ENCODE measurements at regions not wholly inside any gene's neighbourhood (a gene's known extent, or its start where the extent isn't known, plus 50 kb on each side); places are given as distances from the start of the nearest gene placed in this dataset.

GRCh38 chr11:45402049-45402630, 116.0 kb upstream of the SYT13 start:
- ChIA-PET CTCF (interaction anchor here (0.8 kb wide), 1 partner anchor 369 kb away, joined by 3 read pairs; no protein-coding TSS in a partner anchor), POLR2A (no interaction called here)
- TF ChIP-seq, protein P1, sequence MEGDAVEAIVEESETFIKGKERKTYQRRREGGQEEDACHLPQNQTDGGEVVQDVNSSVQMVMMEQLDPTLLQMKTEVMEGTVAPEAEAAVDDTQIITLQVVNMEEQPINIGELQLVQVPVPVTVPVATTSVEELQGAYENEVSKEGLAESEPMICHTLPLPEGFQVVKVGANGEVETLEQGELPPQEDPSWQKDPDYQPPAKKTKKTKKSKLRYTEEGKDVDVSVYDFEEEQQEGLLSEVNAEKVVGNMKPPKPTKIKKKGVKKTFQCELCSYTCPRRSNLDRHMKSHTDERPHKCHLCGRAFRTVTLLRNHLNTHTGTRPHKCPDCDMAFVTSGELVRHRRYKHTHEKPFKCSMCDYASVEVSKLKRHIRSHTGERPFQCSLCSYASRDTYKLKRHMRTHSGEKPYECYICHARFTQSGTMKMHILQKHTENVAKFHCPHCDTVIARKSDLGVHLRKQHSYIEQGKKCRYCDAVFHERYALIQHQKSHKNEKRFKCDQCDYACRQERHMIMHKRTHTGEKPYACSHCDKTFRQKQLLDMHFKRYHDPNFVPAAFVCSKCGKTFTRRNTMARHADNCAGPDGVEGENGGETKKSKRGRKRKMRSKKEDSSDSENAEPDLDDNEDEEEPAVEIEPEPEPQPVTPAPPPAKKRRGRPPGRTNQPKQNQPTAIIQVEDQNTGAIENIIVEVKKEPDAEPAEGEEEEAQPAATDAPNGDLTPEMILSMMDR (IDR thresholded peaks at IDR 0.05), result no peak
- TF ChIP-seq REST (IDR thresholded peaks at IDR 0.05; ENCODE audit: insufficient read depth in 1 of 2, low read depth in 2 of 2, low read length in 1 of 2), result no peak
- TF ChIP-seq SIN3A (IDR thresholded peaks at IDR 0.05; ENCODE audit: borderline replicate concordance, insufficient read depth, low read depth, low read length), result no peak
- no peak for TF ChIP-seq TCF7L2 (IDR thresholded peaks at IDR 0.05; ENCODE audit: low read depth, low read length)
- TF ChIP-seq POLR2AphosphoS5 (IDR thresholded peaks at IDR 0.05; ENCODE audit: low read depth, low read length), result no peak
- H3K4me1 ChIP-seq (ENCODE audit: control insufficient read depth, insufficient read depth, low read length), result no peaks in the 10 kb centered on the region
- intact Hi-C loops (cut with micrococcal nuclease; ENCODE audit: unreplicated experiment), result no loop called here
- no peaks in the 10 kb centered on the region for H3K9me3 ChIP-seq (ENCODE audit: control insufficient read depth, insufficient read depth, low read depth, low read length)
- no TSS peak for BruUV-seq (replicated peaks)
- ATAC-seq (no peak), DNase-seq (ENCODE audit: low read depth, low spot score) (no peak)
- peaks cover 15% of the 10 kb centered on the region for H3K27me3 ChIP-seq (ENCODE audit: control insufficient read depth, insufficient read depth, low read length)
- H3K36me3 ChIP-seq (ENCODE audit: control insufficient read depth, insufficient read depth, low read length), result no peaks in the 10 kb centered on the region
- no peak overlapping the region for H3K4me3 ChIP-seq (ENCODE audit: low read depth in 2 of 2, low read length in 2 of 2)
- in situ Hi-C loops (cut with HindIII; ENCODE audit: low pct_unique_long_range_greater_than_20kb, low sequenced_read_pairs), result no loop called here
- H3K27ac ChIP-seq (ENCODE audit: low read length), result no peak overlapping the region

DNA sequence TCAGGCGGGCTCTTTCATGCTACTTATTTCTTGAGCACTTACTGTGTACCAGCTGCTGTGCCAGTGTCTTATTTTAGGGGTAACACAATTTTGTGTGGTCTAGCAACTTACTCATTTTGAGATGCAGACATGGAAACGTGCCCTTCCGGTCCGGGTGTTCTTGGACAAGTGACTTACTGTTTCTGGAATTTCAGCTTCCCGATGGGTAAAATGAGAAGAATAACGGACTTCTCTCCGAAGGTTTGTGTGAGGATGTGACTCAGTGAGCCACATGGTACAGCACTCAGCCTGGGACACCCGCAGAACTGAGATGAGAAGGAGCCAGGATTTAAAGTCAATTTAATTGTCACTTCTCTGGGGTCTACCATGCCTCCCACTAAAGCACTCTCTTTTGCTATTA, 114.5 kb upstream of the SYT13 start:
- POLR2A ChIA-PET, result no interaction called here
- TF ChIP-seq REST (IDR thresholded peaks at IDR 0.05; ENCODE audit: insufficient read depth in 1 of 2, low read depth in 2 of 2, low read length in 1 of 2) (no peak), POLR2AphosphoS5 (IDR thresholded peaks at IDR 0.05; ENCODE audit: low read depth, low read length) (no peak), SIN3A (IDR thresholded peaks at IDR 0.05; ENCODE audit: borderline replicate concordance, insufficient read depth, low read depth, low read length) (no peak), TCF7L2 (IDR thresholded peaks at IDR 0.05; ENCODE audit: low read depth, low read length) (no peak)
- TF ChIP-seq, protein P1 (IDR thresholded peaks at IDR 0.05), result no peak
- no peak for ATAC-seq
- H3K36me3 ChIP-seq (ENCODE audit: control insufficient read depth, insufficient read depth, low read length), result no peaks in the 10 kb centered on the region
- no peak overlapping the region for H3K4me3 ChIP-seq (ENCODE audit: low read depth in 2 of 2, low read length in 2 of 2)
- BruUV-seq (replicated peaks), result no TSS peak
- peak; percentile 4 for DNase-seq (ENCODE audit: low read depth, low spot score)
- peaks cover 15% of the 10 kb centered on the region for H3K27me3 ChIP-seq (ENCODE audit: control insufficient read depth, insufficient read depth, low read length)
- in situ Hi-C loops (cut with HindIII; ENCODE audit: low pct_unique_long_range_greater_than_20kb, low sequenced_read_pairs), result no loop called here
- intact Hi-C loops (cut with micrococcal nuclease; ENCODE audit: unreplicated experiment), result no loop called here
- no peaks in the 10 kb centered on the region for H3K4me1 ChIP-seq (ENCODE audit: control insufficient read depth, insufficient read depth, low read length)
- H3K9me3 ChIP-seq (ENCODE audit: control insufficient read depth, insufficient read depth, low read depth, low read length), result no peaks in the 10 kb centered on the region
- no peak overlapping the region for H3K27ac ChIP-seq (ENCODE audit: low read length)
- CTCF ChIA-PET, result no interaction called here

Measured in Panc1 (cell line).